ENCODE measurements at regions not wholly inside any gene's neighbourhood (a gene's known extent, or its start where the extent isn't known, plus 50 kb on each side); places are given as distances from the start of the nearest gene placed in this dataset.
"Not testable (repeated sequence)": the region's sequence is repeated elsewhere in the genome, so short reads cannot be mapped to it uniquely, and the experiment has no call there.

GRCh38 chr6:14781772-14782525 is 463.9 kb upstream of the JARID2 start:
- DNase-seq: no peak

GRCh38 chr6:14782921-14783464 is 462.9 kb upstream of the JARID2 start:
- DNase-seq: not testable (repeated sequence)

- no peak for DNase-seq
Measured at GRCh38 chr6:14783594-14783993, 462.3 kb upstream of the JARID2 start.

- peak in 3 of 6 experiments; percentile 30 to 55 (median 48) for DNase-seq
Measured at GRCh38 chr6:14784596-14785492, 461.0 kb upstream of the JARID2 start.

GRCh38 chr6:14785493-14785790 is 460.4 kb upstream of the JARID2 start:
- no peak for DNase-seq

- DNase-seq: no peak
Measured at GRCh38 chr6:14786008-14786407, 459.9 kb upstream of the JARID2 start.

- no peak for DNase-seq
Measured at GRCh38 chr6:14786455-14786854, 459.4 kb upstream of the JARID2 start.

- no peak for DNase-seq
Measured at GRCh38 chr6:14787250-14787649, 458.6 kb upstream of the JARID2 start.

- no peak for DNase-seq
Measured at GRCh38 chr6:14787677-14788076, 458.2 kb upstream of the JARID2 start.

GRCh38 chr6:14789996-14790395 is 455.9 kb upstream of the JARID2 start:
- no peak for DNase-seq

- DNase-seq: no peak
Measured at GRCh38 chr6:14790976-14791375, 454.9 kb upstream of the JARID2 start.

- DNase-seq: no peak
Measured at GRCh38 chr6:14791526-14791925, 454.3 kb upstream of the JARID2 start.

GRCh38 chr6:14792118-14792955 is 453.5 kb upstream of the JARID2 start:
- no peak for DNase-seq

GRCh38 chr6:14795451-14795850 is 450.4 kb upstream of the JARID2 start:
- DNase-seq: no peak

GRCh38 chr6:14796974-14797762 is 448.7 kb upstream of the JARID2 start:
- DNase-seq: no peak

GRCh38 chr6:14797875-14798593 is 447.8 kb upstream of the JARID2 start:
- no peak for DNase-seq

- DNase-seq: no peak
Measured at GRCh38 chr6:14798594-14798982, 447.3 kb upstream of the JARID2 start.

- DNase-seq: no peak
Measured at GRCh38 chr6:14798996-14799588, 446.8 kb upstream of the JARID2 start.

- DNase-seq: peak in 1 of 6 experiments; percentile 7
Measured at GRCh38 chr6:14799928-14800327, 445.9 kb upstream of the JARID2 start.

GRCh38 chr6:14802514-14803160 is 443.2 kb upstream of the JARID2 start:
- no peak for DNase-seq

Data from stimulated activated naive CD4-positive, alpha-beta T cell (primary cell).